ENCODE measurements at regions not wholly inside any gene's neighbourhood (a gene's known extent, or its start where the extent isn't known, plus 50 kb on each side); places are given as distances from the start of the nearest gene placed in this dataset.

DNA sequence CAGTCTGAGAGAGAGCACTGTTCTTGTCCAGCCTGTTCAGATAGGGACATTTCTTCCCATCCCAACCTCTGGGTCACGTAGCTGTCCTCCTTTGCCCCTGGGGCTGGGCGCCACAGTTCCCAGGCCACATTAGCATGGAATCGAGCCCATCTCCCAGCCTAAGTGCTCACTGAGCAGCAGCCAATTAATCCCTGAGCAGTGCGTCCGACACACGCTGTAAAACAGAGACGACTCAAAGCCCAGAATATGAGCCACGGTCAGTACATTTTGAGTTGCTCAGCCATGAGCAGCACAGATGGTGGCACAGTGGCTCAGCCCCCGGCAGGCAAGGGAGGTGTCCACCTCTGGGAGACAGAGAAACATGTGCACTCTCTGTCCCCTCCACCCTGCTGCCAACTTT is 267.4 kb downstream of the NPHP4 start:
- DNase-seq (ENCODE audit: low read depth), result no peak
- no peak overlapping the region for H3K4me3 ChIP-seq (ENCODE audit: control insufficient read depth, low read depth, low read length)
- TF ChIP-seq, protein P1, sequence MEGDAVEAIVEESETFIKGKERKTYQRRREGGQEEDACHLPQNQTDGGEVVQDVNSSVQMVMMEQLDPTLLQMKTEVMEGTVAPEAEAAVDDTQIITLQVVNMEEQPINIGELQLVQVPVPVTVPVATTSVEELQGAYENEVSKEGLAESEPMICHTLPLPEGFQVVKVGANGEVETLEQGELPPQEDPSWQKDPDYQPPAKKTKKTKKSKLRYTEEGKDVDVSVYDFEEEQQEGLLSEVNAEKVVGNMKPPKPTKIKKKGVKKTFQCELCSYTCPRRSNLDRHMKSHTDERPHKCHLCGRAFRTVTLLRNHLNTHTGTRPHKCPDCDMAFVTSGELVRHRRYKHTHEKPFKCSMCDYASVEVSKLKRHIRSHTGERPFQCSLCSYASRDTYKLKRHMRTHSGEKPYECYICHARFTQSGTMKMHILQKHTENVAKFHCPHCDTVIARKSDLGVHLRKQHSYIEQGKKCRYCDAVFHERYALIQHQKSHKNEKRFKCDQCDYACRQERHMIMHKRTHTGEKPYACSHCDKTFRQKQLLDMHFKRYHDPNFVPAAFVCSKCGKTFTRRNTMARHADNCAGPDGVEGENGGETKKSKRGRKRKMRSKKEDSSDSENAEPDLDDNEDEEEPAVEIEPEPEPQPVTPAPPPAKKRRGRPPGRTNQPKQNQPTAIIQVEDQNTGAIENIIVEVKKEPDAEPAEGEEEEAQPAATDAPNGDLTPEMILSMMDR (IDR thresholded peaks at IDR 0.05; ENCODE audit: control insufficient read depth, insufficient read depth, low read depth, low read length, missing control alignments), result no peak

DNA sequence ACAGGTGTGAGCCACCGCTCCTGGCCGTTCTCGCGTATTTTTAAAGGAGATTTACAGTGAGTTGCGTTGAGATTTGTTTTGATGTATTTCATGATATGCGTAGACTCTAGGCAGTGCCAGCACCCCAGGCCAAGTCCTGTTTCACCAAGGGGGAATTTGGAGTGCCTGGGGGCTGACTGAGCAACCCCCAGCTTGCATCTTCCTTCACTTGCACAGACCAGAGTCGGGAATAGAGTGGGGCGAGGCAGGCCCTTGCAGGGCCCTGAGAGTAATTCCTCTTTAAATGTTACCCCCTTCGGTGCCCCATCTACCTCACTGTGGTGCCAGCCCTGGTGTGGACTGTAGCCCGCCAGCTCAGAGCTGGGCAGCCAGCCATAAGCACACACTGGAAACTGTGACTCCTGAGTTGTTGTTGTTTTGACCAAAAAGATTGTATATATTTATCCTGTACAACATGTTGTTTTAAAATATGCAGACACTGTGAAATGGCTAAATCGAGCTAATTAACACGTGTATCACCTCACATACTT is 269.5 kb downstream of the NPHP4 start:
- no peak overlapping the region for H3K4me3 ChIP-seq (ENCODE audit: control insufficient read depth, low read depth, low read length)
- TF ChIP-seq, protein P1 (IDR thresholded peaks at IDR 0.05; ENCODE audit: control insufficient read depth, insufficient read depth, low read depth, low read length, missing control alignments), result no peak
- DNase-seq (ENCODE audit: low read depth), result no peak

DNA sequence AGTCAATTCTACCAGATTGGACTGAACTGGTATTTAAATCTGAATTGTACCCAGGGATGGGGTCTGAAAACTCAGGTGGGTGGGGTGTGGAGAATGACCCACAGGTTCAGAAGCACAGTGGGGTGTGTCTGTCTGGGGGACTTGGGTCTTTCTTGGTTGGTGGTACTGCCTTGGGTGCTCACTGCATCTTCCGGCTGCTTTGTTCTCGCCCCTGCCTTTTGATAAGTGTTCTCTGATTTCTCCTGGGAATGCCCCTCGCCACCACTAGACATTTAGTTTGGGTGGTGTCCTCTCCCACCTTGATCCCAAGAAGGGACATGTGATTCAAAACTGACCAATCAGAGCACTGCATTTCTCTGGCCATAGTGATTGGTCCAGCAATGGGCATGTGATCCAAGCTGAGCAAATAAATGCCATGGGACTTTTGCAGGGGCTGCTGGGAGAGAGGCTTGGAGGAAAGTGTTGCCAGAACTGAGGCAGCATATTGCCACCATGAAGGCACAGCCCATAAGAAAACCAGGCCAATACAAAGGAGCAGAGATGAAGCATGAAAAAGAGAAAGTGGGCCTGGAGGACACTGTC is 270.5 kb downstream of the NPHP4 start:
- no peak overlapping the region for H3K4me3 ChIP-seq (ENCODE audit: control insufficient read depth, low read depth, low read length)
- TF ChIP-seq, protein P1 (IDR thresholded peaks at IDR 0.05; ENCODE audit: control insufficient read depth, insufficient read depth, low read depth, low read length, missing control alignments), result no peak
- no peak for DNase-seq (ENCODE audit: low read depth)

DNA sequence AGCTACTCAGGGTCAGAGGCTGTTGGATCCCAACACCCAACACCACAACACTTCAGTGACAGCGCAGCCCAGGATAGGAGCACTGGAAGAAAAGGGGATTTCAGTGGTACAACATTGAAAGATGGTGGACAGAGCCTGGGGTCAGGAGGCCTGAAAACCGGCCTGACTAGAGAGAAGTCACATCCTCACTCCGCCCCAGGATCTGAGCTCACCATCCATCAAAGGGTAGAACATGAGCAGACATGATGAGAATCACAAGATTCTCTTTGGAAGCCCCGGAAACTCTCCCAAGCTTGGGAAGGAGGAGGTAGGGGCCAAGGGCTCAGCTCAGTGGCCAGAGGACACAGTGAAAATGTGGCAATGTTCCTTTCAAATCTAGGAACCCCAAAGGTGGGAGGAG is 271.3 kb downstream of the NPHP4 start:
- TF ChIP-seq, protein P1 (IDR thresholded peaks at IDR 0.05; ENCODE audit: control insufficient read depth, insufficient read depth, low read depth, low read length, missing control alignments), result no peak
- no peak overlapping the region for H3K4me3 ChIP-seq (ENCODE audit: control insufficient read depth, low read depth, low read length)
- no peak for DNase-seq (ENCODE audit: low read depth)

DNA sequence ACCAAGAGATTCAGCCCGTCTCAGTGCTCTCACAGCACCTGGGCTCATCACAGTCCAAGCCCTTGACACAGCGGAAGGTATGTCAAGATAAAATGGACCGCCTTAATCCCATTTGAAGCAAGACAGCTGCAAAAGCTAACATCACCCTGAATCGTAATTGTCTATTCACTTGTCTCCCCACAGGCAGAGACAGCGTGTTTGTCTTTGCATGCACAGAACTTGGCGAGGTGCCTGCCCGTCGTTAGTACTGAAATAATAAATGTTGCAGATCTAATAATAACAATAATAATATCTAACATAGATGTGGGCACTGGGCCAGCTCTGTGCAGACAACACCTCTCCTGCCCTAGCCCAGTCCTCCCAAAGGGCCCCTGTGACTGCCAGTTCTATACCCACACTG is 271.7 kb downstream of the NPHP4 start:
- no peak overlapping the region for H3K4me3 ChIP-seq (ENCODE audit: control insufficient read depth, low read depth, low read length)
- no peak for DNase-seq (ENCODE audit: low read depth)
- TF ChIP-seq, protein P1 (IDR thresholded peaks at IDR 0.05; ENCODE audit: control insufficient read depth, insufficient read depth, low read depth, low read length, missing control alignments), result no peak

DNA sequence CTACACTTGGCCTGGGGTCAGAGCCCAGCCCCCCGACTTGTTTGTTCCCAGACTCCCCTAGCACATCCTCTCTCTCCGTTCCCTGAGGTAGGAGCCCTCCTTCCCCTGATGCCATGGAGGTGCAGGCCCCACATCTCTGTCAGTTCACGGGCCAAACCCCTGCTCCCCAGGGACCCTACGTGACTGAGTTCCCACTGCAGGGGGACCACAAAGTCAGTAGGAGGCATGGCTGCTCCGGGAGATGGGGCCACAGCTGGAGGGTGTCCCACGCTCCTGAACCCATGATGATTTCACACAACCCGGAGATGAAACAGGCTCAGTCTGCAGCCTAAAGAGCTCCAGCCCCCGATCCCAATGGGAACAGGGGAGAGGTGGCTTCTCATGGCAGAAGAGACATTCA is 272.2 kb downstream of the NPHP4 start:
- no peak overlapping the region for H3K4me3 ChIP-seq (ENCODE audit: control insufficient read depth, low read depth, low read length)
- TF ChIP-seq, protein P1 (IDR thresholded peaks at IDR 0.05; ENCODE audit: control insufficient read depth, insufficient read depth, low read depth, low read length, missing control alignments), result no peak
- no peak for DNase-seq (ENCODE audit: low read depth)
